Activated gamma-delta T cell treated with anti-CD3 and anti-CD28 coated beads, Interleukin-2, amount 50 U/mL, for 16 hours (primary cell): ENCODE measurements at regions not wholly inside any gene's neighbourhood (a gene's known extent, or its start where the extent isn't known, plus 50 kb on each side); places are given as distances from the start of the nearest gene placed in this dataset.
"Not testable (repeated sequence)": the region's sequence is repeated elsewhere in the genome, so short reads cannot be mapped to it uniquely, and the experiment has no call there.

ENCODE experiments used
- DNase-seq: peaks from one replicate; pipeline ENCODE4 v3.0.0-alpha.2; 2020; ENCODE audit warnings: low read depth

DNA sequence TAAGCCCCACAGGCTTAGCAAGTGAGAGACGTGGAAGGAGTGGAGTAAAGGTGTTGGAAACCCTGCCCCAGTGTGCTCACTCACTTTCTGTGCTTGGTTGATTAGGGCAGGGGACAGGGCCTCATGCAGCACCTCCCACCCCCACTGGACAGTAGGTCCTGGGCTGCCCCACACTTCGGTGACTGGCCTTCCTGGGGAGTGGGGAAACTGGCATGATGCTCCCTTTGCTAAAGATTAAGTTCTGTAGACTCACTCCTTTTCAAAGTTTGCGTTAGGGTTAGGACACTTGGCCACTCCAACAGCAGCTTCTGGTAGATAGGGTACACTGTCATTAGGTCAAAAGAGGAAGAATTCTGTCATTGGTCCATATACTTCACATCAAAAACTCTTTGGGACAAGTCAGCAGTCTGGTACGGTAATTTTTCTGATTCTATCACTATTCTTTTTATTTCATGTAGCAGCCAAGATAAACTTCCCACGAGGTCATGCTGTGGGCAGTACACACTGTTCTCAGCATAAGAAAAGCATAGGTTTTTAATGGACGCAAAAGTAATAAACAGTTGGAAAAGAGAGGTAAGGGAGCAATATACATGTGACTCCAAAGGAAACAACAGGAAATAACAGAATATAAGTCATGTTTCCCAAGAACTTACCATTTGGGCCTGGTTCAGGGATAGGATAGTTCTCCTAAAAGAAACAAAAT lies 106.6 kb upstream of the TERB2 start:
- DNase-seq, result not testable (repeated sequence)

DNA sequence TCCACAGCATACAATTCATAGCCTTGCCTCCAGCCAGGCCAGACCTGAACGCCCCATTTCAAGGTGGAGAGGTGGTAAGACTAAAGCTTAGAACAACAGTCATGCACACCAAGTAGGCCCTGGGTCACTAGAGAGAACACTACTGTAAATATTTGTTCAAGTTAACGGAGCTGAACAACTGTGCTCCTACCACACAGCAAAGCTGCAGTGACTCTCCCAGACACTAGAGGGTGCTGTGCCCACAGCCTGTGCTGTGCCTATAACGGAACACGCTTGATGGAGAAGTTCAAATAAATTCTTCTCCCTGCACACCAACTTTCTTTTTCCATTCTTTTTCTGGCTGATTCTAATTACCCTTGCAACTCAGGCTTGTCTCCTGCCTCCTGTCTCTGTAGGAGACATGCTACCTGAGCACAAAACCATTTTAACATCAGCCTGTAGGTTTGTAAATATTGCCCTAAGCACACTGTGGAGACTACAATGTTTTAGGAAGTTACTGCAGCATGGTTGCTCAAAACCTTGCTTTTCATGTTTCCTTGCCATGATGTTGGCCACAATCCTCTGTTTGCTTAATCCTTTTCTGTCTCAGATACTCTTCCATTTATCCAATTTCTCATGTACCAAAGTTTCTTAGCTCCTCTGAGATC lies 103.1 kb upstream of the TERB2 start:
- DNase-seq, result peak; percentile 38

DNA sequence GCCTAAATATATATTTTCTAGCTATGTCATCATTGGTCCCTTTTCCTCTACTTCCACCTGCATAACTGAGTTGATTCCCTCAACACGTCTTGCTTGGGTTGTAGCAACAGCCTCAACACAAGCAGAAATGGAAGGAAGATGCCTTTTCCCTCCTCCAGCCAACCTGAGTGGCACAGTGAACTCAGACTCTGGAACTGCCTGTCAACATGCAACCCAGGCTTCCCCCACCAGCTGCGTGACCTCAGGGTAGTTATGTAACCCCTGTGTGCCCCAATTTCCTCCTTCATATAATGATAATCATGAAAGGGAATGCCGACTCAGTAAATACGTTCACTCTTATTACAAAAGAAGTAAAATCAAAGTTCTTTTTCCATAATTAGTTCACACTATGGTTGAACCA lies 101.8 kb upstream of the TERB2 start:
- not testable (repeated sequence) for DNase-seq

DNA sequence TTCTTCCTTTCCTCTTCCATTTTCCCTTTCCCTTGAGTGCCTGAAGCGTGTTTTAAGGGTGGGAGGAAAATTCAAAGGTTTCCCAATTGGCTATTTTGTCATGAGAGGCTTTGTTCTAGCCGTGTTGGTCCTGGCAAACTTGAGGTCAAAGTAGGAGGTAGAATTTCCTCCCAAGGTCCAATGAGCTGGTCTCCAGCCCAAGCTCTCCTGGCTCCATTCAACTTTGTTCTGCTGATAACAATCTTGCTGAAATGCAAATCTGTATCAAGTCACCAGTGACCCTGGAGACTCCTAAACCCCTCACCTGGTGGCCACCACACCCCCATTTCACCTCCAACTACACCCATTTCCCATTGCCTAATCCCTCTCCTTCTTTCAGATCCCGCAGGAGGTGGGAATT lies 100.2 kb upstream of the TERB2 start:
- not testable (repeated sequence) for DNase-seq

DNA sequence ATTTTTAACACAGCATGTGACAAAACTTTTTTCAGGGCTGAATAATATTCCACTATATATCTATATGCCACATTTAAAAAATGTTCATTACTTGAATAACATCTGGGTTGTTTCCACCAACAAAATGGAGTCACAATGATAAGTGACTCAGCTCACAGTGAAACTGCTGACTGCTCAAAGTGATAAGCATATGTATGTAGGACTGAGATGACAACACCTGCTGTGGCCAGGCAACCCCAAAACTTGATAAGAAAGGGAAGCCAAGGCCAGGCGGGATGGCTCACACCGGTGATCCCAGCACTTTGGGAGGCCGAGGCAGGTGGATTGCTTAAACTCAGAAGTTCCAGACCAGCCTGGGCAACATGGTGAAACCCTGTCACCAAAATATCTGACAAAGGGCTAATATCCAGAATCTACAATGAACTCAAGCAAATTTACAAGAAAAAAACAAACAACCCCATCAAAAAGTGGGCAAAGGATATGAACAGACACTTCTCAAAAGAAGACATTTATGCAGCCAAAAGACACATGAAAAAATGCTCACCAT lies 99.2 kb upstream of the TERB2 start:
- DNase-seq, result not testable (repeated sequence)

DNA sequence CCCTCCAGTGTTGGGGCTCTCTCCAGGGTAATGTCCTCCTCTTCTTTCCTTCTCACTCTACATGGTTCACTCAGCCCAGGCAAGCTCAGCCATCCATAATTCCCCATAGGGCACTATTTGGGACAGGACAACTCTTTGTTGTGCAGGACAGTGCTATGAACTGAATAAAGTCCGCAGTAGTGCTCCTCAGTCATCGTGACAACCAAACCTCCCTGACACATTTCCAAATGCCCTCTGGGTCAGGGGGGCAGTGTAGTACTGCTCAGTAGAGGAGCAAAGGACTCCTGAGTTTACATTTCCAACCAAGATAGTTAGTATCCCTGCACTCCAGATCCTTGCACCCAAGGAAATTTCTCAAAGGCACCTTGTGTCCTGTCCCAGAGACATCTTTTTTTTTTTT lies 97.4 kb upstream of the TERB2 start:
- not testable (repeated sequence) for DNase-seq

DNA sequence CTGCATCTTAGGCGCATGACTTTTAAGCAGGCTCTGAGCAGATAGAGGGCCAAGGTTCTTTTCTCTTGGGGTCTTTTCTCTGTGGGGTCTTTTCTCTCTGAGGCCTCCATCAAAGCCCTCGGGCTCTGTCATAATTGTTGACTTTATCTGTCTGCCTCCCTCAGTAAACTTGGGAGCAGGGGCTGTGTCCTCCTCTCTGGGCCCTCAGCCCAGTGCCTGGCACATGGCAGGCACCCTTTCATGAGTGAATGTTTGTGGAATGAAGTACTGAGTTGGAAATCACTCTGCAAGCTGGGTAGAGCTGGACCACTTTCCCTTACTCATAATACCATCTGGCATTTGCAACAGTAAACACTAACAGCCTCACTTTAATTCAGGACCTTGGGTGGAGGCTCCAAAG lies 96.3 kb upstream of the TERB2 start:
- DNase-seq, result not testable (repeated sequence)

DNA sequence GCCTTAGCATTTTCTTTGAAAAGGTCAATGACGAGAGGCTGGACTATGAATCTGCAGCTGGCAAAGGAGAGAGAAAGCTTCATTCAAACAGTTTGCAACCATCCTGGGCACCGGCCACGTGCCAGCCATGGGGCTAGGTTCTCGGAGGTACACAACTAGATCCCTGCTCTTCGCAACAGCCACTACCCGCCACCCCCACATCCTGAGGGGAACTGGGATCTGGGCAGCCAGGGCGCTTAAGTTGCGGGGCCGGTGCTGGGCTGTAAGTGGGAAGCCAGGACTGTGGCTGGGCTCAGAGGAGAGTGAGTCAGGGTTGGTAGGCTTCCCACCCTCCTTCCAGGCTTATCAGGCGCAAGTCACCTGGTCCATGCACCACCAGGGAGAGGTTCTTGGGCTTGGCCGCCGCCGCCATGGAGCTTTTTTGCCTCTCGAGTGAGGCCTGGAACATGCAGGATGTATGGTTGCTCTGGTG lies 95.0 kb upstream of the TERB2 start:
- DNase-seq, result no peak

DNA sequence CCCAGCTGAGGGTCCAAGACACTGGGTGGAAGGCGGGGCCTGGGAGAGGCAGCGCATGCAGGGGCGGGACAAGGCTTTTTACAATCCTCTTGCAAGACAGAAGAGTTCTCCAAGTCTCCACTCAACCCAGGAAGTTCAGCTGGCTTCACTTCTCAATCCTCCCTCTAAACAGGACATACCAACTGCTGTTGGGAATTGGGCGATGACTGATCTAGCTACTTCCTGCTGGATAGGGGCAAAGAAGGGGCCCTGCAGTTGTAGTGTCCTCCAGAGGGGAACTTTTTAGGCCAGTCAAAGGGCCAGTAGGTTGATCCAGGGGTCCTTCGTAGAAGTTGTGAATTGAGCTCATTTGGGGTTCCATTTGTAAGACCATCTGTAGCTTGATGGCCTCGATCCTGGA lies 94.6 kb upstream of the TERB2 start:
- no peak for DNase-seq

DNA sequence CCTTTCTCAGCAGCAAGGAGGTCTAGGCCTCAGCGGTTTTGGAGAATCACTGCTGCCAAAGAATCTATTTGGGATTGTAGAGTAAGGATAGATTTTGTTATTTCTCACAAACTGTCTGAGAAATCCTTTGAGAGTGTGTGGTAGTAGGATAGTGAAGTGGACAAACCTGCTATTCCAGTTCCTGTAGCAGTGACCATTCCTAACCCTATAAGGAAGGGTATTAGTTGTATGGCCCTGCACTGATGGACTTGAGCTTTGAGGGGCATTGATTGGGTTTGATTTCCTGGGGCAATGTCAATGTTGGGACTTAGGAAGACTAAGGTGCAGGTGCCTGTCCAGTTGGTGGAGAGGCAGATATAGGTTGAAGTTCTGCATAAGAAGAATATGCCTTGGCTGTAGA lies 93.6 kb upstream of the TERB2 start:
- not testable (repeated sequence) for DNase-seq

DNA sequence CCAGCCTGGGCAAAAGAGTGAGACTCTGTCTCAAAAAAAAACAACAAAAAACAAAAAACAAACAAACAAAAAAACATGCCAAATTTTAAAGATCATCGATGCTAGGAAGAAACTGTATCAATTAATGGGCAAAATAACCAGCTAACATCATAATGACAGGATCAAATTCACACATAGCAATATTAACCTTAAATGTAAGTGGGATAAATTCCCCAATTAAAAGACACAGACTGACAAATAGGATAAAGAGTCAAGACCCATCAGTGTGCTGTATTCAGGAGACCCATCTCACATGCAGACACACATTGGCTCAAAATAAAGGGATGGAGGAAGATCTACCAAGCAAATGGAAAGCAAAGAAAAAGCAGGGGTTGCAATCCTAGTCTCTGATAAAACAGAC lies 88.4 kb upstream of the TERB2 start:
- not testable (repeated sequence) for DNase-seq

DNA sequence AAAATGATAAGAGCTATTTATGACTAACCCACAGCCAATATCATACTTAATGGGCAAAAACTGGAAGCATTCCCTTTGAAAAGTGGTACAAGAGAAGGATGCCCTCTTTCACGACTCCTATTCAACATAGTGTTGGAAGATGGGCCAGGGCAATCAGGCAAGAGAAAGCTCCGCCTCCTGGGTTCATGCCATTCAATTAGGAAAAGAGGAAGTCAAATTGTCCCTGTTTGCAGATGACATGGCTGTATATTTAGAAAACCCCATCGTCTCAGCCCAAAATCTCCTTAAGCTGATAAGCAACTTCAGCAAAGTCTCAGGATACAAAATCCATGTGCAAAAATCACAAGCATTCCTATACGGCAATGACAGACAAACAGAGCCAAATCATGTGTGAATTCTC lies 86.4 kb upstream of the TERB2 start:
- DNase-seq, result not testable (repeated sequence)

DNA sequence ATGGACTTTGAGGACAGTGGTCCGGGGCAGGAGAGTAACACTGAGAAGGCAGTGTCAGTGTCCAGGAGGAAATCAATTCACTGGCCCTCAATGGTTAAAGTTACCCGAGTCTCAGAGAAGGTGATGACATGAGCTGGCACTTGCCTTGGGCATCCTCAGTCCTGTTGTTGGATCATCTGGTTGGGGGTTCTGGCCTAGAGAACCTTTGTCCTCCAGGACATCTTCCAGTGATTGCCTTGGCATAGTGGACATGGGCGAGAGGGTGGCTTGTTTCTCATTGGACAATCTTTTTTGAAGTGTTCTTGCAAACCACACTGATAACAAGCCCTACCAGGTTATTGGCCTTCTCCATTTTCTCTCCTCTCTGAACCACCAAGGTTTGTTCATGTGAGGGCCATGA lies 83.4 kb upstream of the TERB2 start:
- DNase-seq, result no peak

DNA sequence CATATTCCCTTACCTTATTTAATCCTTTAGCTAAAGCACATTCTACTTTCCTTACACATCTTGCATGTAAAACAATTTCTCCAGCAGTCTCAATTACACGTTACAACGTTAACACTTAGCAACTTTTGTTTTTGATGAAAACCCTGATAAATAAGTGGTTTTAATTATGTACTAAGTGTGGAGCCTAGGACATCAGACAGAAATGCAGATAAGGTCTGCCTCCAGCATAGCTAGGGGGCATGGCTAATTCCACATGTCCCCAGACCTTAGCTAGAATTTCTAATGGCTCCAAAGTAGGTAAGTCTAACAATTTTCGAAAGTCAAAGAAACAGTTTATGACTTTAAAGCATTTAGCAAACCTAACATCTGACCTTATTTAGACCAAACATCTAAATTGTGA lies 77.4 kb upstream of the TERB2 start:
- no peak for DNase-seq

DNA sequence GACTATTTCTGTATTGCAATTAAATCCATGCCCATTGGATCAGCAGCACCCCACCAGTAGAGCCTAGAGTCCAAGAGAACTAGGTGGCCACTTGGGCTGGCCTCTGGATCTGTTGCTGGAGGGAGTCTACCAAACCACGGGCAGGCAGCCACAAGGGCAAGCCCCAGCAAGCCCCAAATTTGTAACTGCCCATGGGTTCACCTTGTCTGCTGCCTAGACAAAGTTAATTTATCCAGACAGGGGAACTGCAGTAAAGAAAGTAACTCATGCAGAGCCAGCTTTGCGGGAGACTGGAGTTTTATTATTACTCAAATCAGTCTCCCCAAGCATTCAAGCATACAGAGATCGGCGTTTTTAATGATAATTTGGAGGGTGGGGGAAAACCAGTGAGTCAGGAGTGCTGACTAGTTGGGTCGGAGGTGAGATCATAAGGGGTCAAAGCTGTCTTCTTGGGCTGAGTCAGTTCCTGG lies 74.0 kb upstream of the TERB2 start:
- no peak for DNase-seq

DNA sequence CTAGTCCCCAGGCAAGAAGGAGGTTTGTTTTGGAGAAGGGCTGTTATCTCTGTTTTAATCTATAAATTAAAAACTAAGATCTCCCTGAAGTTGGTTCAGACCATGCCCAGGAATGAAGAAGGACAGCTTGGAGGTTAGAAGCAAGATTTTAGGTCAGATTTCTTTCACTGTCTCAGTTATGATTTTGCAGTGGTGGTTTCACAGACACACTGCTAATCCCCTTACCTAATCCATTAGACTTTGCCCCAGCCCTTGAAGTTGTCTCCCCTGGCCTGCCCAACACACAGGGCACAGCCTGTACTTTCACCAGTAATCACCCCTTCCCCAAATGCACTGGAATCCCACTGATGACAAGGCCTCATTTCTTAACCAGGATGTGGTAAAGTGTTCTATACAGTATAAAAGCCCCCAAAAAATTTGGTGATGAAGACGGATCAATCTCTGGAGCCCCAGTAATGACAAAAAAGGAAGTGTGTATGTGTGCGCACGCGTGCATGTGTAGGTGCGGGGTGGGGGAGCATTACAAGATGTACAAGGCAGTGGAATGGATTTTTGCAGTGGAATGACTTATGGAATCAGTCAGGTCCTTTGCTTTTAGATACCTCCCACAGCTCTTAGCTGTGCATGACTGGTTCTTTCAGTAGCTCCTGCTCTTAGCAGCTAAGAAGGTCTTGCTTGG lies 73.1 kb upstream of the TERB2 start:
- no peak for DNase-seq

DNA sequence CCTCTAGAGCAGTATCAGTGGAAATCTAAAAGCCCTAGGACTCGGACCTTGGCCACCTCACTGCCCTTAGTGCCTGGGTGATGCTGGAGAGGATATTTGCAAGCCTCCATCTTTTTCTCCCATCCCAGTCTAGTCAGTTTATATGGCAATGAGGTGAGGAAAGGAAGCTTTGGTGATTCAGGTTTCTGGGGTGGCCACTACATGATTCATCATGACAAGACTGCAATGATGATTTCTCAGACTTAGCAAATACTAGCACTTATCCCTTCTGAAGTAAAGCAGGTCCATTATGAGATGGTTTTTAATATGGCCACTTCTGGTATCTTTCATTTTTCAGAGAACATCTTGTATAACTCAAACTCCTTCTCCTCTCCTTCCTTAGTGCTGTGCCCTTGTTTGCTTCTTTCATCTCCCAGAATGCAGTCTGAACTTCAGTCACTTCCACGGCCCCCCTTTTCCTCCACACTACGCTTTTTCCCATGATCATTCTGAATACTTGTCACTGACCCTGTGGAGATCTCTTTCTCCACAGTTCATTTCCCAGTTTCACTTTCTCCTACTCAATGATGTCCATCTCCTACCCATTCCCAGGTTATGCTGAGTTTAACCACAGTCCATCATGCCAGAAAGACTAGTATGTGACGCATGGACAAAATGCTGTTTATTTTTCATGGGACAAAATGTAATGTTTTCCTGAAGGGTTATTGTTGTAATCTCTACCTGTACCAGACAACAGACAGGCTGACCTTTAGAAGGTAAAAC lies 57.4 kb upstream of the TERB2 start:
- DNase-seq, result not testable (repeated sequence)

DNA sequence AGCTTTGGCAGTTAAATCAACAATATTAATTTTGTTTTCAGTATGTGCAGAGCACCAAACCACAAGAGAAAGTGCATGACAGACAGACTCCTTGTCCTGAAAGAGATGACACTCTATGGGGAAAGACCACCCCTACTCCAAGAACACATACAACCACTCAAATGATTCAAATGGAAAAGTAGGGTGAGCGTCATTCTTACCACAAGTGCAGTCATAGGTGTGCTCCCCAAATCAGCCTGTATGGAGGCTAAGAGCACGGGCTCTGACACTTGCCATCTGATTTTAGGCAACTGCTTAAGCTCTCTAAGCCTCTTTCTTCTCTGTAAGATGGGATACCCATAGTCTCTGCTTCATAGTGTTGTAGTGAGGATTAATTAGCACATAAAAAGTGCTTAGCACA lies 56.7 kb upstream of the TERB2 start:
- DNase-seq, result not testable (repeated sequence)

DNA sequence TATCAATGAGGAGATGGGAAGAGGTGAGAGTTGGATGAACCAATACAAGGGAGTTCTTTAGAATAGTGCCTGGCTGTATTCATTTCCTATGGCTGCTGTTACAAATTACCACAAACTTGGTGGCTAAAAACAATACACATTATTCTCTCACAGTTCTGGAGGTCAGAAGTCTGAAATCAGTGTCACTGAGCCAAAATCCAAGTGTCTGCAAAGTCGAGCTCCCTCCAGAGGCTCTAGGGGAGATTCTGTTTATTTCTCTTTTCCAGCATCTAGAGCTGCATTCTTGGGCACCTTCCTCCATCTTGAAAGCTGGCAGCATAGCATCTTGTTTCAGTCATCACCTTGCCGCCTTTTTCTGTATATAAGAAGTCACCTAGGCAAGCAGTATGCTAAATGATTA lies 55.7 kb upstream of the TERB2 start:
- not testable (repeated sequence) for DNase-seq

DNA sequence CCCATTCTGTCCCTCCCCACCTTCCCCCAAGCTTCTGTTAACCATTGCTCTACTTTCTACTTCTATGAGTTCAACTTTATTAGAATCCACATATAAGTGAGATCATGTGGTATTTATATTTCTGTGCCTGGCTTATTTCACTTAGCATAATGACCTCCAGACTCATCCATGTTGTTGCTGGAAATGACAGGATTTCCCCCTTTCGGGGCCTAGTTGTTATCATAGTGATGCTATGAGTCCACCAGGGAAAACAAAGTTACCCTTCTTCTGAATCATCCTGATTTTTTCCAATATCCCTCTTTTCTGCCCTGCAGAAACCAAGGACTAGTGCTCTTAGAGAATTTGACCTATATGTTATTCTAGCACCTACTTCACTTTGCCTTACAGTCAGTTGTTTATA lies 53.2 kb upstream of the TERB2 start:
- DNase-seq, result not testable (repeated sequence)

DNA sequence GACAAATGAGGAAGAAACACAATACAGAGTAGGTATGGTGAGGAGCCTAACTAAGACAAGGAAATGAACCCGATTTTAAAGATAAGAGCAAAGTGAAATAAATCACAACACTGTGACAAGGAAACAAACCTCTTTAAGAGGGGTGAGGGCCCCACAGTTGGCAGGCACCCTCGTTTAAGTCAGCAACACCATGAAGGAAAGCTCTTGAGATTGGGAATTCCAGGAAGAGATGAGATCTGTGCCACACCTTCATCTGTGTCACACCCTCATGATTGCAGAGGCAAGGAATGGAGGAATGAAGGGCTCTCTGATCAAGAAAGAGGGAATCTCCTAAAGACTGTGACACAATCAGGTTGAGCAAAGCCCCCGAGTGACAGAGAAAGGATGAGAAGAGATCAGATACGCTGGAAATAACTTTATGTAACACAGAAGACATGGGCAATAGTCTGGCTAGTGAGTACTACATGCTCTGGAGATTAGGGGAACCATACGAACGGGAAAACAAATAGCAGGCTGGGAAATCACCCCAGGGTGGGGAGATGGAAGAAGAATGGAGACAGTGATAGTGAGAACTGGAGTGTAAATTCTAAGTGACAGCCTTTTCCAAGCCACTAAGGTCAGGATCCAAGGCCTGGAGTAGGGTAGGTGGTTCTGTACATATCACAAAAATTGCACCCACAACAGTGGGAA lies 51.7 kb upstream of the TERB2 start:
- not testable (repeated sequence) for DNase-seq
